GM12874 (cell line): ENCODE measurements at regions not wholly inside any gene's neighbourhood (a gene's known extent, or its start where the extent isn't known, plus 50 kb on each side); places are given as distances from the start of the nearest gene placed in this dataset.

Experiments
- CTCF ChIP-seq: IDR thresholded peaks from 2 replicates; pipeline ENCODE4 v1.5.1; 2011; ENCODE audit warnings: low read depth, mild to moderate bottlenecking, control low read depth, low read length, moderate library complexity; ENCODE audit not compliant: insufficient read depth

GRCh38 chr20:60966766-60967165, 285.3 kb upstream of the CDH4 start:
- TF ChIP-seq CTCF = no peak

GRCh38 chr20:60967431-60968316, 284.4 kb upstream of the CDH4 start:
- no peak for TF ChIP-seq CTCF

GRCh38 chr20:60968853-60969720, 283.0 kb upstream of the CDH4 start:
- TF ChIP-seq CTCF = no peak

- TF ChIP-seq CTCF = no peak
These were observed 281.5 kb upstream of the CDH4 start for GRCh38 chr20:60970601-60971000.

GRCh38 chr20:60974022-60974421, 278.0 kb upstream of the CDH4 start:
- TF ChIP-seq CTCF = no peak

GRCh38 chr20:60974441-60974945, 277.6 kb upstream of the CDH4 start:
- TF ChIP-seq CTCF = no peak

GRCh38 chr20:60976139-60976538, 275.9 kb upstream of the CDH4 start:
- no peak for TF ChIP-seq CTCF
